ENCODE measurements at regions not wholly inside any gene's neighbourhood (a gene's known extent, or its start where the extent isn't known, plus 50 kb on each side); places are given as distances from the start of the nearest gene placed in this dataset.

DNA sequence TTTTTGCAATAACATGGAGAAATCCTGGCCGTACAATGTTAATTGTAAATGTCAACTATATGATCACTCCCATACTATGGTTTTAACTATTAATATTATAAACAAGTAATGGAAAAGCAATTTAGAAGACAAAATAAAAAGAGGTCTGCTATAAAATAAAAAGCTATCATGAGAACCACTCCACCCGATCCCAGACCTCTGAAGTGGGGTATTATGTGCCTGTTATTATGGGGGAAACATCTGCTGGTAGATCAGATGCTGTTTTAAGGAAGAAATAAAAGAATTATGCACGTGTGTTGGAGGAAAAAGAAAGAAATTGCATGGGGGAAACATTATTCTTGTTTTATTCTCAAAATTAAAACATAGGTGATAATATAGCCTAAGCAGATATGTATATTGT is 615.7 kb upstream of the ARID1B start:
- Histone ChIP-seq H3K27me3 (no peaks in the 10 kb centered on the region), H3K27ac (no peak overlapping the region), H3K4me3 (no peak overlapping the region), H3K9me3 (no peaks in the 10 kb centered on the region), H3K4me1 (peaks cover 13% of the 10 kb centered on the region), H3K36me3 (no peaks in the 10 kb centered on the region)
- 73% methylated on average over 3 of the region's 3 CpGs for WGBS
- no peak for DNase-seq (ENCODE audit: low spot score in 2 of 2)
- TF ChIP-seq EP300 (IDR thresholded peaks at IDR 0.05) (no peak), POLR2A (IDR thresholded peaks at IDR 0.05) (no peak), POLR2AphosphoS5 (IDR thresholded peaks at IDR 0.05) (no peak)
- TF ChIP-seq, protein P1, sequence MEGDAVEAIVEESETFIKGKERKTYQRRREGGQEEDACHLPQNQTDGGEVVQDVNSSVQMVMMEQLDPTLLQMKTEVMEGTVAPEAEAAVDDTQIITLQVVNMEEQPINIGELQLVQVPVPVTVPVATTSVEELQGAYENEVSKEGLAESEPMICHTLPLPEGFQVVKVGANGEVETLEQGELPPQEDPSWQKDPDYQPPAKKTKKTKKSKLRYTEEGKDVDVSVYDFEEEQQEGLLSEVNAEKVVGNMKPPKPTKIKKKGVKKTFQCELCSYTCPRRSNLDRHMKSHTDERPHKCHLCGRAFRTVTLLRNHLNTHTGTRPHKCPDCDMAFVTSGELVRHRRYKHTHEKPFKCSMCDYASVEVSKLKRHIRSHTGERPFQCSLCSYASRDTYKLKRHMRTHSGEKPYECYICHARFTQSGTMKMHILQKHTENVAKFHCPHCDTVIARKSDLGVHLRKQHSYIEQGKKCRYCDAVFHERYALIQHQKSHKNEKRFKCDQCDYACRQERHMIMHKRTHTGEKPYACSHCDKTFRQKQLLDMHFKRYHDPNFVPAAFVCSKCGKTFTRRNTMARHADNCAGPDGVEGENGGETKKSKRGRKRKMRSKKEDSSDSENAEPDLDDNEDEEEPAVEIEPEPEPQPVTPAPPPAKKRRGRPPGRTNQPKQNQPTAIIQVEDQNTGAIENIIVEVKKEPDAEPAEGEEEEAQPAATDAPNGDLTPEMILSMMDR (IDR thresholded peaks at IDR 0.05): no peak

DNA sequence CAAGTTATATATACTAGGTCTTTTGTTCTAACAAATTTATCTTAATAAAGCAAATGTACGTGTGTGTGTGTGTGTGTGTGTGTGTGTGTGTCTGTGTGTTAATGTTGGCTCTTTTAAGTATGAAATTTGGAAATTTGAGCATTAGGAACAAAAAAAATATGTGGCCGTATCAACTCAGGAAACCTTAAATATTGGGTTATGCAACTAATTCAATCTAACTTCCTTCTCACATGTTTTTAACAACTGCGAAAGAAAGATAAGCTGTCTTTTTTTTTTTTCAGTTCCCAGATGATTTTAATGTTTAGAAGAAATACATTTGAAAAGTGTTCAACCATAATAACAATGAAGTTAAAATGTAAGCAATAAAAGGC is 616.4 kb upstream of the ARID1B start:
- WGBS: 55% methylated on average over 3 of the region's 3 CpGs
- Histone ChIP-seq H3K9me3 (no peaks in the 10 kb centered on the region), H3K27ac (no peak overlapping the region), H3K27me3 (no peaks in the 10 kb centered on the region), H3K36me3 (no peaks in the 10 kb centered on the region), H3K4me1 (peaks cover 13% of the 10 kb centered on the region), H3K4me3 (no peak overlapping the region)
- TF ChIP-seq EP300 (IDR thresholded peaks at IDR 0.05) (no peak), POLR2AphosphoS5 (IDR thresholded peaks at IDR 0.05) (no peak), POLR2A (IDR thresholded peaks at IDR 0.05) (no peak)
- TF ChIP-seq, protein P1 (IDR thresholded peaks at IDR 0.05): no peak
- DNase-seq (ENCODE audit: low spot score in 2 of 2): no peak

DNA sequence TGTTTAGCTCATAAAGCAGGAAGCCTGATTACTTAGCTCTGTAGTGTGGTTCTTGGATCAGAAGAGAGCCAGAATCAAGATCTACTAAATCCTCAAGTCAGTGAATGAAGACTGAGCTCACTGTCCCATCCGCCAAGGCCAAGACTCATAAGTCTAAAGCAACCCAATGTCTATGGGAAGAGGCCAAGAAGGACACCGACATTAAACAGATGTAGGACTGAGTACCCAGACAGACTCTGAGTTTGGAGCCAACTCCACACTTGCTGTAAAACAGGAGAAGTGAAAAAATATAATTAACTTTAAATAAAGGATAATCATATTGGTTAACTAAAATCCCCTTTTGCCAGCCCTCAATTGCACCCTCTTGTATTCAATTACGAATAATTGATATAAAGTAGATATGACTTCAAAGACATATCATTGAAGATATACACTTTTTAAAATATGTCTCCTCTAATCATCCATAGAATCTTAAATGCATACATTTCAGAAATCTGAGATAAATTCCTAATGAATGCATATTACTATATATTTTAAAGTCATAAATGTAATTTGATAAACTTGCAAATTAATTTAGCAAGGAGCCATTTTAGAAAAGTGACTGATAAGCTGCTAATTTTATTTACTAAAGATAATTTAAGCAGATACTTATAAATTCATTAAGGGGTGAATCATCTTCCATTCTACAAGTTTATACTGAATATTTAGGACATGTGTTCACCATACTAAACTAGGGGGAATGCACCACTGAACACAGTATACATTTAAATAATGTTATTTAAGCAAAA is 617.0 kb upstream of the ARID1B start:
- no peak for DNase-seq (ENCODE audit: low spot score in 2 of 2)
- 80% methylated on average over 3 of the region's 3 CpGs for WGBS
- Histone ChIP-seq H3K9me3 (no peaks in the 10 kb centered on the region), H3K27ac (no peak overlapping the region), H3K27me3 (no peaks in the 10 kb centered on the region), H3K4me3 (no peak overlapping the region), H3K36me3 (no peaks in the 10 kb centered on the region), H3K4me1 (peaks cover 8% of the 10 kb centered on the region)
- TF ChIP-seq POLR2AphosphoS5 (IDR thresholded peaks at IDR 0.05): no peak
- TF ChIP-seq EP300 (IDR thresholded peaks at IDR 0.05): no peak
- TF ChIP-seq, protein P1 (IDR thresholded peaks at IDR 0.05): no peak
- TF ChIP-seq POLR2A (IDR thresholded peaks at IDR 0.05): no peak

DNA sequence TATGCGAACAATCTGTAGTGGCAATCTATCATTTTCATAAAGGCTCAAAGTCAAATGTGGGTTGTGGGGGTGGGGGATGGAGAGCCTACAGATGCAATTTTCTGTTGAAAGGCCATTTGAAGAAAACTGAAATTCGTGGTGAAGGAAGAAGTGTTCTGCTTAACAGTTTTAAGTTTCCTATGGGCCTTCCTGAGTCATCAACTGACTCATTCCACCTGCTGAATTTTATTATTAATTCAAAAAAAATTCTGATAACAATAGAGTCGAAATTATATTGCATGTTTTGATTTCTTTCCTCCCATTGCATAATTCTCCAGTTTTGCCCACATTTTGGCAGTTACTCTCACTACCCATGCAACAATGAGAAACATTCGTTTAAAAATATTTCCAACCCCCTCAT is 622.3 kb upstream of the ARID1B start:
- no peak for DNase-seq (ENCODE audit: low spot score in 2 of 2)
- no peak for TF ChIP-seq EP300 (IDR thresholded peaks at IDR 0.05)
- TF ChIP-seq POLR2A (IDR thresholded peaks at IDR 0.05): no peak
- TF ChIP-seq, protein P1 (IDR thresholded peaks at IDR 0.05): no peak
- no peak for TF ChIP-seq POLR2AphosphoS5 (IDR thresholded peaks at IDR 0.05)
- H3K27me3 ChIP-seq: no peaks in the 10 kb centered on the region
- H3K4me1 ChIP-seq: no peaks in the 10 kb centered on the region
- H3K27ac ChIP-seq: no peak overlapping the region
- 33% methylated on average over 4 of the region's 4 CpGs for WGBS
- no peak overlapping the region for H3K4me3 ChIP-seq
- no peaks in the 10 kb centered on the region for H3K36me3 ChIP-seq
- H3K9me3 ChIP-seq: no peaks in the 10 kb centered on the region

DNA sequence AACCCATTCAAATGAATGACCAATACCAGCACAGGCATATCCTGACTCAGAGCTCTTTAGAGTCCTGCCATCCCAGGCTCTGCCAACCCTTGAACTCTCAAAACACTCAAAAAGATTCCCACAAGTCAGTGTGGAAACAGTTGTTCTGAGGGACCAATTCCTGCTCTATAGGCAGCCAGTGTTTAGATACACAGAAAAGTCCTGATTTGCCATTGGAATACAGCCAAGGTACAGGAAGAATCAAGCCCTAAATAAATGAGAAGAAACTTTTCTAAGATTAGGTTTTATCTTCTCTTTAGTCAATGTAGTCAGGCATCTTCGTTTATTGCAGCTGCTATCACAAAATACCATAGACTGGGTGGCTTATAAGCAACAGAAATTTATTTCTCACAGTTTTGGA is 626.8 kb upstream of the ARID1B start:
- Histone ChIP-seq H3K4me3 (no peak overlapping the region), H3K4me1 (no peaks in the 10 kb centered on the region), H3K9me3 (no peaks in the 10 kb centered on the region), H3K27me3 (no peaks in the 10 kb centered on the region), H3K36me3 (no peaks in the 10 kb centered on the region), H3K27ac (no peak overlapping the region)
- no peak for DNase-seq (ENCODE audit: low spot score in 2 of 2)
- 60% methylated on average over 1 of the region's 1 CpG for WGBS
- no peak for TF ChIP-seq POLR2A (IDR thresholded peaks at IDR 0.05)
- TF ChIP-seq, protein P1 (IDR thresholded peaks at IDR 0.05): no peak
- TF ChIP-seq EP300 (IDR thresholded peaks at IDR 0.05): no peak
- no peak for TF ChIP-seq POLR2AphosphoS5 (IDR thresholded peaks at IDR 0.05)

Measured in suprapubic skin (tissue), 4 donors.